Mesothelial cell of epicardium (in vitro differentiated cells): ENCODE measurements at regions not wholly inside any gene's neighbourhood (a gene's known extent, or its start where the extent isn't known, plus 50 kb on each side); places are given as distances from the start of the nearest gene placed in this dataset.

Experiments
- DNase-seq, 2 experiments: peaks; one replicate each; pipeline ENCODE4 v3.0.0; 2021; ENCODE audit warnings: low spot score in 2 of 2; ENCODE audit not compliant: unreplicated experiment in 2 of 2
- H3K27ac Mint-ChIP-seq: 2 replicates; pipeline ENCODE4 v1.8.0; 2021; ENCODE audit warnings: mixed read lengths
- H3K27me3 Mint-ChIP-seq: 2 replicates; pipeline ENCODE4 v1.8.0; 2021; ENCODE audit warnings: low read depth, mixed read lengths
- H3K36me3 Mint-ChIP-seq: 2 replicates; pipeline ENCODE4 v1.8.0; 2021; ENCODE audit warnings: mixed read lengths
- H3K4me1 Mint-ChIP-seq: 2 replicates; pipeline ENCODE4 v1.8.0; 2021; ENCODE audit warnings: mixed read lengths
- H3K4me3 Mint-ChIP-seq: 2 replicates; pipeline ENCODE4 v1.8.0; 2021; ENCODE audit warnings: mild to moderate bottlenecking, moderate library complexity, mixed read lengths
- H3K9me3 Mint-ChIP-seq: 2 replicates; pipeline ENCODE4 v1.8.0; 2021; ENCODE audit warnings: mixed read lengths
- CTCF ChIP-seq: fragments of 200-600 bp; sonication (generic); IDR thresholded peaks from one replicate; pipeline ENCODE4 v1.5.0; 2021; ENCODE audit warnings: antibody characterized with exemption; ENCODE audit not compliant: unreplicated experiment

GRCh38 chr4:166658585-166658984 is 575.7 kb downstream of the SPOCK3 start:
- no peaks in the 10 kb centered on the region for H3K36me3 Mint-ChIP-seq
- H3K9me3 Mint-ChIP-seq = no peaks in the 10 kb centered on the region
- H3K4me3 Mint-ChIP-seq = no peak overlapping the region
- H3K27ac Mint-ChIP-seq = no peak overlapping the region
- no peak for TF ChIP-seq CTCF
- DNase-seq = no peak
- no peaks in the 10 kb centered on the region for H3K27me3 Mint-ChIP-seq
- H3K4me1 Mint-ChIP-seq = peaks cover 44% of the 10 kb centered on the region

GRCh38 chr4:166662266-166662843 is 571.9 kb downstream of the SPOCK3 start:
- Mint-ChIP-seq H3K27me3 (no peaks in the 10 kb centered on the region), H3K4me1 (peaks cover 20% of the 10 kb centered on the region), H3K36me3 (no peaks in the 10 kb centered on the region), H3K4me3 (no peak overlapping the region), H3K27ac (no peak overlapping the region), H3K9me3 (no peaks in the 10 kb centered on the region)
- no peak for DNase-seq
- TF ChIP-seq CTCF = no peak

- H3K4me3 Mint-ChIP-seq = no peak overlapping the region
- no peak for DNase-seq
- H3K27me3 Mint-ChIP-seq = no peaks in the 10 kb centered on the region
- no peak for TF ChIP-seq CTCF
- no peaks in the 10 kb centered on the region for H3K36me3 Mint-ChIP-seq
- H3K27ac Mint-ChIP-seq = no peak overlapping the region
- no peaks in the 10 kb centered on the region for H3K4me1 Mint-ChIP-seq
- H3K9me3 Mint-ChIP-seq = peaks cover 6% of the 10 kb centered on the region
Observed at GRCh38 chr4:166670341-166670740, 564.0 kb downstream of the SPOCK3 start.

- no peak for DNase-seq
- TF ChIP-seq CTCF = no peak
- Mint-ChIP-seq H3K36me3 (no peaks in the 10 kb centered on the region), H3K4me3 (no peak overlapping the region), H3K4me1 (no peaks in the 10 kb centered on the region), H3K27me3 (no peaks in the 10 kb centered on the region), H3K9me3 (peaks cover 13% of the 10 kb centered on the region), H3K27ac (no peak overlapping the region)
Observed at GRCh38 chr4:166673911-166674310, 560.4 kb downstream of the SPOCK3 start.

- no peak overlapping the region for H3K4me3 Mint-ChIP-seq
- H3K9me3 Mint-ChIP-seq = peaks cover 13% of the 10 kb centered on the region
Observed at GRCh38 chr4:166675411-166675810, 558.9 kb downstream of the SPOCK3 start.

More at GRCh38 chr4:166675411-166675810, 558.9 kb downstream of the SPOCK3 start:
- no peak for DNase-seq
- Mint-ChIP-seq H3K36me3 (no peaks in the 10 kb centered on the region), H3K4me1 (peaks cover 3% of the 10 kb centered on the region), H3K27ac (no peak overlapping the region), H3K27me3 (no peaks in the 10 kb centered on the region)
- TF ChIP-seq CTCF = no peak
